ENCODE measurements at regions not wholly inside any gene's neighbourhood (a gene's known extent, or its start where the extent isn't known, plus 50 kb on each side); places are given as distances from the start of the nearest gene placed in this dataset.

DNA sequence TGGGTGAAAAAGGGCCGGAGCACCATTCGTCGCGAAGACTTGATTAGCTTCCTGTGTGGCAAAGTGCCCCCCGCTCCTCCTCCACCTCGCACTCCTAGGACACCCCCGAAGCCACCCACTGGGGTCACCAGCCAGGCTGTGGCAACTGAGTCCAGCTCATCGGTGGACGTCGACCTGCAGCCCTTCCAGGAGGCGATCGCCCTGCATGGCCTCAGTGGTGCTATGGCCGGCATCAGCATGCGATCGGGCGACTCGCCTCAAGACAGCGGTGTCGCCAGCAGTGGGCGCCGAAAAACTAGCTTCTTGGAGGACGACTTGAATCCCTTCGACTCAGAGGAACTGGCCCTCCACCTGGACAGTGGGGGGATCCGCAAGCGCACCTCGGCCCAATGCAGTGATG lies 126.8 kb upstream of the CXorf66 start:
- no peak overlapping the region for H3K4me3 Mint-ChIP-seq
- no peaks in the 10 kb centered on the region for H3K9me3 Mint-ChIP-seq
- H3K27ac Mint-ChIP-seq = no peak overlapping the region
- no peak for ATAC-seq (ENCODE audit: low read depth)
- H3K36me3 Mint-ChIP-seq (ENCODE audit: low read depth) = no peaks in the 10 kb centered on the region
- no peaks in the 10 kb centered on the region for H3K4me1 Mint-ChIP-seq
- ChIA-PET CTCF (no interaction called here), POLR2A (no interaction called here)
- TF ChIP-seq, protein P1, sequence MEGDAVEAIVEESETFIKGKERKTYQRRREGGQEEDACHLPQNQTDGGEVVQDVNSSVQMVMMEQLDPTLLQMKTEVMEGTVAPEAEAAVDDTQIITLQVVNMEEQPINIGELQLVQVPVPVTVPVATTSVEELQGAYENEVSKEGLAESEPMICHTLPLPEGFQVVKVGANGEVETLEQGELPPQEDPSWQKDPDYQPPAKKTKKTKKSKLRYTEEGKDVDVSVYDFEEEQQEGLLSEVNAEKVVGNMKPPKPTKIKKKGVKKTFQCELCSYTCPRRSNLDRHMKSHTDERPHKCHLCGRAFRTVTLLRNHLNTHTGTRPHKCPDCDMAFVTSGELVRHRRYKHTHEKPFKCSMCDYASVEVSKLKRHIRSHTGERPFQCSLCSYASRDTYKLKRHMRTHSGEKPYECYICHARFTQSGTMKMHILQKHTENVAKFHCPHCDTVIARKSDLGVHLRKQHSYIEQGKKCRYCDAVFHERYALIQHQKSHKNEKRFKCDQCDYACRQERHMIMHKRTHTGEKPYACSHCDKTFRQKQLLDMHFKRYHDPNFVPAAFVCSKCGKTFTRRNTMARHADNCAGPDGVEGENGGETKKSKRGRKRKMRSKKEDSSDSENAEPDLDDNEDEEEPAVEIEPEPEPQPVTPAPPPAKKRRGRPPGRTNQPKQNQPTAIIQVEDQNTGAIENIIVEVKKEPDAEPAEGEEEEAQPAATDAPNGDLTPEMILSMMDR (IDR thresholded peaks at IDR 0.05) = no peak
- DNase-seq = no peak
- intact Hi-C loops (cut with micrococcal nuclease) = no loop called here
- peaks cover 6% of the 10 kb centered on the region for H3K27me3 Mint-ChIP-seq

DNA sequence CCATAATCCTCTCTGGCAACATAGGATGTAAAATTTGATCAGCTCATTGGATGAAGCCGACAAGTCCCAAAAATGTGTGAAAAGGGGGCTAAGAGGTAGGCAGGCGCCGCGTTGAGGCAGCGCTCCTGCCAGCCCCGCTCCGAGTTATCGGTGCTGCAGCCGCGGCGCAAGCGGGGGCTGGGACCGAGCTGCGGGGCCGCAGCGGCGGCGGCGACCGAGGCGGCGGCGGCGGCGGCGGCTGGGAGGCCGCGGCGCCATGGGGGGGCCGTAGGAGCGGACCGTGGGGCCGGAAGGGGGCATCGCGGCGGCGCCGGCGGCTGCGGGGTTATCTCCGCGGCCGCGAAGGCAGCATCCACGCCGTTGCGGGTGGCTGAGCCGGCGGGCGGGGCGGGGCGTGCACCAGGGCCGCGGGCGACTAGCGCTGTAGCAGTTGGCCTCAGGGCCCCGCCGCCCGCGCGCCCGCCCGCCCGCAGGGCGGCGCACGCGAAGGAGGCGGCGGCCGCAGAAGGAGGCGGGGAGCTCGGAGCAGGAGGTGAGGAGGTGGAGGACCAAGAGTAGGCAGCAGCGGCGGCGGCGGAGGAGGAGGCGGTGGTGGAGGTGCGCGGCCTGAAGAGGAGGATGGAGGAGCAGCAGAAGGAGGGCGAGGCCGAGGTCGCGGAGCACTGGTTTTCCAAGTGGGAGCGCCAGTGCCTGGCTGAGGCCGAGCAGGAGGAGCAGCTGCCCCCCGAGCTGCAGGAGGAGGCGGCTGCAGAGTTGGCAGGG lies 126.0 kb upstream of the CXorf66 start:
- Mint-ChIP-seq H3K27ac (no peak overlapping the region), H3K4me1 (no peaks in the 10 kb centered on the region), H3K4me3 (peak overlapping the region; percentile 55), H3K36me3 (ENCODE audit: low read depth) (no peaks in the 10 kb centered on the region), H3K27me3 (peaks cover 4% of the 10 kb centered on the region), H3K9me3 (no peaks in the 10 kb centered on the region)
- POLR2A ChIA-PET = no interaction called here
- TF ChIP-seq, protein P1 (IDR thresholded peaks at IDR 0.05) = no peak
- CTCF ChIA-PET = no interaction called here
- intact Hi-C loops (cut with micrococcal nuclease) = no loop called here
- DNase-seq (peak; percentile 13), ATAC-seq (ENCODE audit: low read depth) (peak; percentile 60)

DNA sequence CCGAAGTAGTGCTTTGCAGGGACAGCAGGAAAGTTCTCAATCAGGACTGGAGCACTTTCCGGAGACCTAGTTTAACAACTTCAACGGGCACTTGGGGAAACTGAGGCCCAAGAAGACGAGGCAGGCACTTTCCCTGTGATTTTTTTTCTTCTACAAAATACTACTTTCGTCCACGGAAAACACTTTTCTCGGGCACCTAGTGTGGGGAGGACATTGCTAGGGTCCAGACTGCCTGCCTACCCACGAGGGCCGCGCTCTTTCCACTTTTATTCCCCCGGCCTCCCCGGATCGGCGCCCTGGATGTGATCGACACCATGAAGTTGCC lies 125.4 kb upstream of the CXorf66 start:
- Mint-ChIP-seq H3K27ac (no peak overlapping the region), H3K36me3 (ENCODE audit: low read depth) (no peaks in the 10 kb centered on the region), H3K4me3 (peak overlapping the region; percentile 35), H3K9me3 (no peaks in the 10 kb centered on the region), H3K27me3 (peaks cover 4% of the 10 kb centered on the region), H3K4me1 (no peaks in the 10 kb centered on the region)
- ATAC-seq (ENCODE audit: low read depth) (no peak), DNase-seq (no peak)
- CTCF ChIA-PET = no interaction called here
- intact Hi-C loops (cut with micrococcal nuclease) = no loop called here
- TF ChIP-seq, protein P1 (IDR thresholded peaks at IDR 0.05) = no peak
- POLR2A ChIA-PET = no interaction called here

DNA sequence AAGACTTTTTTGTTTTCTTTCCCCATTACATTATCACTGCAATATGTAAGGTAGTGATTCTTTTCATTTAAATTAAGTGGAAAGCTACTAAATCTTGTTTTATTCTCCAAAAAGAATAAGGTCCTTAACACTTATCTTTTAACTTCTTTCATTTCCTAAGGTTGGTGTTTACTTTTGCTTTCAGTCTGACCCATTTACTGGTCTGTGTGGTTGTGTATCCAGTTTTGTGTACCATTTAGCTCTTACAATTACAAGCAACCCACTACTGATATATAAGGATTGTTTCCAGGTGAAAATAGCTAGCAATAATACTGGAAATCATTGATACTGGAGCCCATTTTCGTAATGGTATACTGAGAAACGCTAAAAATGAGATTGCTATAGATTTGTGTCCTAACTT lies 123.1 kb upstream of the CXorf66 start:
- no peaks in the 10 kb centered on the region for H3K9me3 Mint-ChIP-seq
- H3K27me3 Mint-ChIP-seq = peaks cover 4% of the 10 kb centered on the region
- CTCF ChIA-PET = no interaction called here
- no peaks in the 10 kb centered on the region for H3K4me1 Mint-ChIP-seq
- no peak for DNase-seq
- intact Hi-C loops (cut with micrococcal nuclease) = no loop called here
- POLR2A ChIA-PET = no interaction called here
- H3K27ac Mint-ChIP-seq = no peak overlapping the region
- no peak overlapping the region for H3K4me3 Mint-ChIP-seq
- TF ChIP-seq, protein P1 (IDR thresholded peaks at IDR 0.05) = no peak
- H3K36me3 Mint-ChIP-seq (ENCODE audit: low read depth) = no peaks in the 10 kb centered on the region
- no peak for ATAC-seq (ENCODE audit: low read depth)

DNA sequence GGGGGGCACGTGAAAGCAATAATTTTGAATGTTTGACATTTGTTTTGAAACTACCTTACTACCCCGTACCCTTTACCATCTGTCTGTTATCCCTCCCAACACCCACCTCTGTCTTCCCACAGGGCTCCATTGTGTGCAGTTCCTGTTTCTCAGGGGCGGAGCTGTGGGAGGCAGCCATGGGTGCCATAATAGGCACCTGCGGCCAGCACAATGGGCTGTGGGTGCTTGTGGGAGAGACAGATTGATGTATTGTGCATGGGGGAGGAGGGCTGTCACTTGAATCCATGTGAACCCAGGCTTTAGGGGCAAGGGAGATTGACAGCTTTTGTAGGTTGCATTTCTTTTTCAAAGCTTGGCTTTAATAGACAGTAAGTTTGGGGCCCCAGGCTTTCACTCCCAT lies 122.6 kb upstream of the CXorf66 start:
- intact Hi-C loops (cut with micrococcal nuclease) = no loop called here
- TF ChIP-seq, protein P1 (IDR thresholded peaks at IDR 0.05) = no peak
- no peak overlapping the region for H3K27ac Mint-ChIP-seq
- H3K9me3 Mint-ChIP-seq = no peaks in the 10 kb centered on the region
- CTCF ChIA-PET = no interaction called here
- H3K36me3 Mint-ChIP-seq (ENCODE audit: low read depth) = no peaks in the 10 kb centered on the region
- no peak overlapping the region for H3K4me3 Mint-ChIP-seq
- ATAC-seq (ENCODE audit: low read depth) (no peak), DNase-seq (no peak)
- peaks cover 4% of the 10 kb centered on the region for H3K27me3 Mint-ChIP-seq
- POLR2A ChIA-PET = no interaction called here
- H3K4me1 Mint-ChIP-seq = no peaks in the 10 kb centered on the region

Measured in activated B cell treated with CpG ODN at 0.5 μM for 24 hours (primary cell).